Loucy (cell line): ENCODE measurements at regions not wholly inside any gene's neighbourhood (a gene's known extent, or its start where the extent isn't known, plus 50 kb on each side); places are given as distances from the start of the nearest gene placed in this dataset.

Source experiments
- H2AFZ ChIP-seq: fragments of 200-600 bp; sonication (generic); 2 replicates; pipeline ENCODE4 v1.6.0; 2016; ENCODE audit warnings: antibody characterized with exemption, mild to moderate bottlenecking, low read length, moderate library complexity
- H3F3A ChIP-seq: fragments of 200-600 bp; 2 replicates; pipeline ENCODE4 v1.6.0; 2016; ENCODE audit warnings: antibody characterized with exemption, low read depth, mild to moderate bottlenecking
- H3K27me3 ChIP-seq: fragments of 200-600 bp; sonication (generic); 2 replicates; pipeline ENCODE4 v1.6.1; 2014; ENCODE audit warnings: low read length, mild to moderate bottlenecking; ENCODE audit not compliant: insufficient read depth, poor library complexity, severe bottlenecking
- H3K36me3 ChIP-seq: fragments of 200-600 bp; sonication (generic); 2 replicates; pipeline ENCODE4 v1.6.1; 2016; ENCODE audit warnings: low read length; ENCODE audit not compliant: insufficient read depth
- H3K4me1 ChIP-seq: fragments of 200-600 bp; sonication (generic); 2 replicates; pipeline ENCODE4 v1.5.1; 2014; ENCODE audit warnings: low read length, mild to moderate bottlenecking; ENCODE audit not compliant: insufficient read depth, poor library complexity, severe bottlenecking
- H3K4me2 ChIP-seq: fragments of 200-600 bp; sonication (generic); 2 replicates; pipeline ENCODE4 v1.6.0; 2014; ENCODE audit warnings: antibody characterized with exemption, low read length, low read depth, mild to moderate bottlenecking; ENCODE audit not compliant: poor library complexity, severe bottlenecking
- H3K4me3 ChIP-seq: fragments of 200-600 bp; sonication (generic); 2 replicates; pipeline ENCODE4 v1.5.1; 2014; ENCODE audit warnings: low read length, mild to moderate bottlenecking, mixed read lengths; ENCODE audit not compliant: poor library complexity, severe bottlenecking
- H3K79me2 ChIP-seq: fragments of 200-600 bp; sonication (generic); 2 replicates; pipeline ENCODE4 v1.6.1; 2014; ENCODE audit warnings: low read length; ENCODE audit not compliant: insufficient read depth
- H3K9ac ChIP-seq: fragments of 200-600 bp; sonication (generic); 2 replicates; pipeline ENCODE4 v1.6.0; 2014; ENCODE audit warnings: mild to moderate bottlenecking, low read depth, low read length, moderate library complexity; ENCODE audit not compliant: poor library complexity, severe bottlenecking
- H3K9me2 ChIP-seq: fragments of 200-600 bp; sonication (generic); replicated peaks from 2 replicates; pipeline ENCODE4 v1.6.1; 2016; ENCODE audit warnings: low read depth, low read length, mixed read lengths
- H3K9me3 ChIP-seq: fragments of 200-600 bp; sonication (generic); 2 replicates; pipeline ENCODE4 v1.6.1; 2014; ENCODE audit warnings: mild to moderate bottlenecking, antibody characterized with exemption, low read length, low read depth; ENCODE audit not compliant: insufficient read depth
- H4K20me1 ChIP-seq: fragments of 200-600 bp; sonication (generic); 2 replicates; pipeline ENCODE4 v1.6.0; 2014; ENCODE audit warnings: antibody characterized with exemption, low read length, mild to moderate bottlenecking; ENCODE audit not compliant: insufficient read depth, poor library complexity, severe bottlenecking
- CTCF ChIP-seq: fragments of 200-600 bp; sonication (generic); conservative IDR thresholded peaks from 2 replicates; pipeline ENCODE4 v1.5.1; 2014; ENCODE audit warnings: mild to moderate bottlenecking, antibody characterized with exemption, low read length
- EZH2phosphoT487 ChIP-seq: fragments of 200-600 bp; IDR thresholded peaks from 2 replicates; pipeline ENCODE4 v1.6.1; 2018; ENCODE audit warnings: antibody characterized with exemption, mild to moderate bottlenecking, moderate library complexity, borderline replicate concordance

GRCh38 chr3:132261506-132261905 lies 55.7 kb upstream of the ACP3 start:
- Histone ChIP-seq H3K4me3 (no peak overlapping the region), H4K20me1 (no peaks in the 10 kb centered on the region), H3K79me2 (no peaks in the 10 kb centered on the region), H3F3A (no peaks in the 10 kb centered on the region), H3K9ac (no peak overlapping the region), H2AFZ (no peak overlapping the region), H3K4me1 (no peaks in the 10 kb centered on the region), H3K9me3 (no peaks in the 10 kb centered on the region), H3K27me3 (no peaks in the 10 kb centered on the region), H3K9me2 (no peaks in the 10 kb centered on the region), H3K4me2 (no peak overlapping the region), H3K36me3 (no peaks in the 10 kb centered on the region)
- TF ChIP-seq EZH2phosphoT487, result no peak
- no peak for TF ChIP-seq CTCF

GRCh38 chr3:132262305-132262704 lies 54.9 kb upstream of the ACP3 start:
- no peak overlapping the region for H3K4me3 ChIP-seq
- H3F3A ChIP-seq, result no peaks in the 10 kb centered on the region
- no peak overlapping the region for H2AFZ ChIP-seq
- no peaks in the 10 kb centered on the region for H3K9me3 ChIP-seq
- H4K20me1 ChIP-seq, result no peaks in the 10 kb centered on the region
- no peak overlapping the region for H3K4me2 ChIP-seq
- no peaks in the 10 kb centered on the region for H3K36me3 ChIP-seq
- H3K9me2 ChIP-seq, result no peaks in the 10 kb centered on the region
- no peaks in the 10 kb centered on the region for H3K4me1 ChIP-seq
- no peak overlapping the region for H3K9ac ChIP-seq
- H3K79me2 ChIP-seq, result no peaks in the 10 kb centered on the region
- no peak for TF ChIP-seq EZH2phosphoT487
- TF ChIP-seq CTCF, result no peak
- H3K27me3 ChIP-seq, result no peaks in the 10 kb centered on the region

- Histone ChIP-seq H3K79me2 (no peaks in the 10 kb centered on the region), H3K4me2 (no peak overlapping the region), H3K4me3 (no peak overlapping the region), H4K20me1 (no peaks in the 10 kb centered on the region), H3K9me3 (no peaks in the 10 kb centered on the region), H3K27me3 (no peaks in the 10 kb centered on the region), H3K4me1 (no peaks in the 10 kb centered on the region), H2AFZ (no peak overlapping the region), H3K9ac (no peak overlapping the region), H3K9me2 (no peaks in the 10 kb centered on the region), H3F3A (no peaks in the 10 kb centered on the region), H3K36me3 (no peaks in the 10 kb centered on the region)
- TF ChIP-seq EZH2phosphoT487, result no peak
- no peak for TF ChIP-seq CTCF
Measured at GRCh38 chr3:132262956-132263355, 54.3 kb upstream of the ACP3 start.
